DMS153 treated with DMSO at 0.1 percent for 48 hours (cell line): ENCODE measurements at regions not wholly inside any gene's neighbourhood (a gene's known extent, or its start where the extent isn't known, plus 50 kb on each side); places are given as distances from the start of the nearest gene placed in this dataset.
"Not testable (repeated sequence)": the region's sequence is repeated elsewhere in the genome, so short reads cannot be mapped to it uniquely, and the experiment has no call there.

Source experiments
- DNase-seq: peaks from one replicate; lab custom pipeline; 2025; ENCODE audit not compliant: unreplicated experiment; lab: John Stamatoyannopoulos, UW

- DNase-seq: not testable (repeated sequence)
These were observed 112.1 kb upstream of the DUSP22 start for GRCh38 chr6:180091-180694.

- no peak for DNase-seq
These were observed 111.1 kb upstream of the DUSP22 start for GRCh38 chr6:181049-181654.

GRCh38 chr6:183668-184067 lies 108.6 kb upstream of the DUSP22 start:
- no peak for DNase-seq

GRCh38 chr6:184161-184700 lies 108.1 kb upstream of the DUSP22 start:
- DNase-seq: no peak

- DNase-seq: no peak
These were observed 105.8 kb upstream of the DUSP22 start for GRCh38 chr6:186340-186965.

GRCh38 chr6:187210-187861 lies 105.0 kb upstream of the DUSP22 start:
- no peak for DNase-seq

GRCh38 chr6:188821-189655 lies 103.2 kb upstream of the DUSP22 start:
- peak; percentile 9 for DNase-seq

GRCh38 chr6:189676-190075 lies 102.6 kb upstream of the DUSP22 start:
- no peak for DNase-seq

GRCh38 chr6:190596-191395 lies 101.5 kb upstream of the DUSP22 start:
- no peak for DNase-seq

- no peak for DNase-seq
These were observed 100.6 kb upstream of the DUSP22 start for GRCh38 chr6:191487-192312.

GRCh38 chr6:192313-192664 lies 100.0 kb upstream of the DUSP22 start:
- DNase-seq: no peak

- no peak for DNase-seq
These were observed 99.1 kb upstream of the DUSP22 start for GRCh38 chr6:193180-193579.

GRCh38 chr6:193773-194310 lies 98.4 kb upstream of the DUSP22 start:
- DNase-seq: no peak

- no peak for DNase-seq
These were observed 96.4 kb upstream of the DUSP22 start for GRCh38 chr6:195861-196360.

- DNase-seq: no peak
These were observed 95.7 kb upstream of the DUSP22 start for GRCh38 chr6:196543-196942.

GRCh38 chr6:203661-204060 lies 88.6 kb upstream of the DUSP22 start:
- no peak for DNase-seq

- DNase-seq: no peak
These were observed 86.0 kb upstream of the DUSP22 start for GRCh38 chr6:206264-206663.

GRCh38 chr6:208364-208763 lies 83.9 kb upstream of the DUSP22 start:
- DNase-seq: no peak

- no peak for DNase-seq
These were observed 83.3 kb upstream of the DUSP22 start for GRCh38 chr6:208938-209337.
